Amygdala (tissue), 56 donors: ENCODE measurements at regions not wholly inside any gene's neighbourhood (a gene's known extent, or its start where the extent isn't known, plus 50 kb on each side); places are given as distances from the start of the nearest gene placed in this dataset.
"Not testable (repeated sequence)": the region's sequence is repeated elsewhere in the genome, so short reads cannot be mapped to it uniquely, and the experiment has no call there.

Experiments used
- DNase-seq, 56 donors: peaks; one replicate each; lab custom pipeline; 2025; lab: John Stamatoyannopoulos, UW

- no peak for DNase-seq
Observed at GRCh38 chr3:153437666-153438065, 275.6 kb downstream of the RAP2B start.

GRCh38 chr3:153438271-153438670, 276.2 kb downstream of the RAP2B start:
- DNase-seq: no peak

- no peak for DNase-seq
Observed at GRCh38 chr3:153439780-153440179, 277.8 kb downstream of the RAP2B start.

- no peak for DNase-seq
Observed at GRCh38 chr3:153440311-153440710, 278.3 kb downstream of the RAP2B start.

- DNase-seq: no peak
Observed at GRCh38 chr3:153442386-153442785, 280.4 kb downstream of the RAP2B start.

- no peak for DNase-seq
Observed at GRCh38 chr3:153442799-153443487, 280.9 kb downstream of the RAP2B start.

GRCh38 chr3:153443961-153444360, 281.9 kb downstream of the RAP2B start:
- DNase-seq: no peak

GRCh38 chr3:153445817-153446216, 283.8 kb downstream of the RAP2B start:
- no peak for DNase-seq

GRCh38 chr3:153448151-153448829, 286.3 kb downstream of the RAP2B start:
- no peak for DNase-seq

GRCh38 chr3:153456833-153457545, 295.0 kb downstream of the RAP2B start:
- DNase-seq: no peak

- no peak for DNase-seq
Observed at GRCh38 chr3:153458881-153459280, 296.9 kb downstream of the RAP2B start.

- DNase-seq: no peak
Observed at GRCh38 chr3:153462545-153462944, 300.5 kb downstream of the RAP2B start.

GRCh38 chr3:153463895-153464294, 301.9 kb downstream of the RAP2B start:
- DNase-seq: no peak

GRCh38 chr3:153469162-153469561, 307.1 kb downstream of the RAP2B start:
- DNase-seq: no peak

- no peak for DNase-seq
Observed at GRCh38 chr3:153484842-153485241, 322.8 kb downstream of the RAP2B start.

- DNase-seq: no peak
Observed at GRCh38 chr3:153495422-153495821, 333.4 kb downstream of the RAP2B start.

- DNase-seq: no peak
Observed at GRCh38 chr3:153502682-153503081, 340.7 kb downstream of the RAP2B start.

GRCh38 chr3:153503873-153504272, 341.8 kb downstream of the RAP2B start:
- DNase-seq: no peak

GRCh38 chr3:153506205-153506604, 344.2 kb downstream of the RAP2B start:
- not testable (repeated sequence) for DNase-seq

GRCh38 chr3:153506686-153507085, 344.7 kb downstream of the RAP2B start:
- DNase-seq: not testable (repeated sequence)

GRCh38 chr3:153513236-153513635, 351.2 kb downstream of the RAP2B start:
- DNase-seq: no peak

- no peak for DNase-seq
Observed at GRCh38 chr3:153528473-153528872, 366.4 kb downstream of the RAP2B start.
